Mesendoderm (in vitro differentiated cells): ENCODE measurements at regions not wholly inside any gene's neighbourhood (a gene's known extent, or its start where the extent isn't known, plus 50 kb on each side); places are given as distances from the start of the nearest gene placed in this dataset.

Source experiments
- DNase-seq: peaks from one replicate; pipeline ENCODE4 v3.0.0; 2013
- H2AK5ac ChIP-seq: 2 replicates; pipeline ENCODE4 v1.6.1; 2013; ENCODE audit warnings: low read length, inconsistent platforms
- H2BK120ac ChIP-seq: 2 replicates; pipeline ENCODE4 v1.6.1; 2013; ENCODE audit warnings: low read depth, mild to moderate bottlenecking, low read length, moderate library complexity, mixed read lengths
- H2BK15ac ChIP-seq: replicated peaks from 2 replicates; pipeline ENCODE4 v1.6.1; 2013; ENCODE audit warnings: low read depth, mild to moderate bottlenecking, moderate library complexity
- H2BK5ac ChIP-seq: 2 replicates; pipeline ENCODE4 v1.6.1; 2013; ENCODE audit warnings: low read length, inconsistent platforms
- H3K18ac ChIP-seq: 2 replicates; pipeline ENCODE4 v1.6.1; 2013; ENCODE audit warnings: mild to moderate bottlenecking, low read length, mixed read lengths
- H3K23ac ChIP-seq: one replicate; pipeline ENCODE4 v1.6.1; 2013; ENCODE audit warnings: low read length
- H3K27ac ChIP-seq: 2 replicates; pipeline ENCODE4 v1.5.1; 2013; ENCODE audit warnings: low read depth, mild to moderate bottlenecking, inconsistent platforms, low read length, moderate library complexity
- H3K27me3 ChIP-seq: 2 replicates; pipeline ENCODE4 v1.6.1; 2013; ENCODE audit warnings: low read length, control low read depth, mild to moderate bottlenecking, inconsistent platforms; ENCODE audit not compliant: insufficient read depth, poor library complexity
- H3K36me3 ChIP-seq: 2 replicates; pipeline ENCODE4 v1.6.1; 2013; ENCODE audit warnings: low read length, inconsistent platforms; ENCODE audit not compliant: control insufficient read depth, insufficient read depth
- H3K4ac ChIP-seq: one replicate; pipeline ENCODE4 v1.6.1; 2013; ENCODE audit warnings: low read depth, mild to moderate bottlenecking, low read length, moderate library complexity
- H3K4me1 ChIP-seq: 2 replicates; pipeline ENCODE4 v1.6.1; 2013; ENCODE audit warnings: low read depth, low read length, inconsistent platforms; ENCODE audit not compliant: control insufficient read depth
- H3K4me2 ChIP-seq: 2 replicates; pipeline ENCODE4 v1.6.1; 2013; ENCODE audit warnings: low read length
- H3K4me3 ChIP-seq: 2 replicates; pipeline ENCODE4 v1.5.1; 2013; ENCODE audit warnings: mild to moderate bottlenecking, low read length
- H3K56ac ChIP-seq: one replicate; pipeline ENCODE4 v1.6.1; 2013; ENCODE audit warnings: low read length
- H3K79me1 ChIP-seq: 2 replicates; pipeline ENCODE4 v1.6.1; 2013; ENCODE audit warnings: low read length, inconsistent platforms
- H3K79me2 ChIP-seq: 2 replicates; pipeline ENCODE4 v1.6.1; 2013; ENCODE audit warnings: mild to moderate bottlenecking, low read length; ENCODE audit not compliant: control insufficient read depth, insufficient read depth
- H3K9ac ChIP-seq: 2 replicates; pipeline ENCODE4 v1.6.1; 2013; ENCODE audit warnings: low read length, inconsistent platforms
- H4K5ac ChIP-seq: one replicate; pipeline ENCODE4 v1.6.1; 2013; ENCODE audit warnings: low read length
- H4K8ac ChIP-seq: one replicate; pipeline ENCODE4 v1.6.1; 2013; ENCODE audit warnings: low read depth, mild to moderate bottlenecking, control low read depth, low read length, moderate library complexity
- WGBS: extraction: QIAGEN DNeasy Blood & Tissue Kit; methylation state at CpG from one replicate; pipeline ENCODE4 v1.1.7; 2013; ENCODE audit warnings: low lambda C conversion rate, missing lambda C conversion rate; ENCODE audit not compliant: insufficient coverage; ENCODE audit errors: extremely low coverage; 5-methylcytosine and 5-hydroxymethylcytosine counted together

DNA sequence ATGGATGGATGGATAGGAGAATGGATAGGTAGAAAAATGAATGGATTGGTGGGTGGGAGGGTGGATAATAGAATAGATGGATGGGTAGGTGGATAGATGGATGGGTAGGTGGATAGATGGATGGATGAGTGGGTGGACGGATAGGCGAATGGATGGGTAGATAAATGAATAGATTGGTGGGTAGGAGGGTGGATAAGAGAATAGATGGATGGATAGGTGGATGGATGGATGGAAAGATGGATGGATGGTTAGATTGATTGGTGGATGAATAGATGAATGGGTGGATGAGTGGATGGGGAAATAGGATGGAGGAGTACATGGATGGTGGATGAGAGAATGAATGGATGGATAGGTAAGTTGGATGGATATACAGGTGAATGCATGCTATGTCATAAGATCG, 110.5 kb downstream of the CEBPB start:
- no peak overlapping the region for H2BK5ac ChIP-seq
- no peak overlapping the region for H2BK15ac ChIP-seq
- H4K5ac ChIP-seq = no peak overlapping the region
- WGBS = 100% methylated on average over 2 of the region's 3 CpGs
- no peak overlapping the region for H3K27ac ChIP-seq
- H3K4me2 ChIP-seq = no peak overlapping the region
- no peak overlapping the region for H3K56ac ChIP-seq
- no peak overlapping the region for H3K23ac ChIP-seq
- no peaks in the 10 kb centered on the region for H3K27me3 ChIP-seq
- no peak overlapping the region for H3K9ac ChIP-seq
- H3K79me1 ChIP-seq = no peaks in the 10 kb centered on the region
- no peaks in the 10 kb centered on the region for H3K79me2 ChIP-seq
- no peak for DNase-seq
- H4K8ac ChIP-seq = no peak overlapping the region
- no peak overlapping the region for H3K4me3 ChIP-seq
- no peak overlapping the region for H2AK5ac ChIP-seq
- no peak overlapping the region for H2BK120ac ChIP-seq
- H3K4ac ChIP-seq = no peak overlapping the region
- H3K18ac ChIP-seq = no peak overlapping the region
- H3K36me3 ChIP-seq = no peaks in the 10 kb centered on the region
- H3K4me1 ChIP-seq = no peaks in the 10 kb centered on the region

DNA sequence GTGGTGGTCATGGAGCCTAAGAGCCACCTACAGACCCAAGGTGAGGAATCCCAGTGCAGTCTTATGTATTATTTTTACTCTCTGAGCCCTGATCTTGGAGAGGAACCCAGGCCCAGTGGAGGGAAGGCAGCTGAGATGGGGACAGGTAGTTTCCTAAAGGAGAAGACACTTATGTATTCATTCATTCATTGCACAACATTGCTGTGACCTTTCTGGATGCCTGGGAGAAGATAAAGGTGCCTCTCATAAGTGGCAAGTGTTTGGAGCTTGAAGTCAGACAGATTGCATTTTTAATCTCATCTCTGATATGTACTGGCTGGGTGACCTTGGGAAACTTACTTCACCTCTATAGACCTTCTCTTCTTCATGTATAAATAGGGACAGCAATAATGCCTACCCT, 111.1 kb downstream of the CEBPB start:
- no peaks in the 10 kb centered on the region for H3K27me3 ChIP-seq
- H2AK5ac ChIP-seq = no peak overlapping the region
- H3K27ac ChIP-seq = no peak overlapping the region
- no peaks in the 10 kb centered on the region for H3K36me3 ChIP-seq
- H3K4me2 ChIP-seq = no peak overlapping the region
- no peak overlapping the region for H4K8ac ChIP-seq
- H3K79me1 ChIP-seq = no peaks in the 10 kb centered on the region
- H3K4ac ChIP-seq = no peak overlapping the region
- H3K4me1 ChIP-seq = no peaks in the 10 kb centered on the region
- no peak overlapping the region for H3K9ac ChIP-seq
- DNase-seq = no peak
- no peak overlapping the region for H3K56ac ChIP-seq
- H2BK120ac ChIP-seq = no peak overlapping the region
- no peak overlapping the region for H3K18ac ChIP-seq
- no peak overlapping the region for H4K5ac ChIP-seq
- H2BK15ac ChIP-seq = no peak overlapping the region
- H3K4me3 ChIP-seq = no peak overlapping the region
- H3K79me2 ChIP-seq = no peaks in the 10 kb centered on the region
- H2BK5ac ChIP-seq = no peak overlapping the region
- no peak overlapping the region for H3K23ac ChIP-seq

DNA sequence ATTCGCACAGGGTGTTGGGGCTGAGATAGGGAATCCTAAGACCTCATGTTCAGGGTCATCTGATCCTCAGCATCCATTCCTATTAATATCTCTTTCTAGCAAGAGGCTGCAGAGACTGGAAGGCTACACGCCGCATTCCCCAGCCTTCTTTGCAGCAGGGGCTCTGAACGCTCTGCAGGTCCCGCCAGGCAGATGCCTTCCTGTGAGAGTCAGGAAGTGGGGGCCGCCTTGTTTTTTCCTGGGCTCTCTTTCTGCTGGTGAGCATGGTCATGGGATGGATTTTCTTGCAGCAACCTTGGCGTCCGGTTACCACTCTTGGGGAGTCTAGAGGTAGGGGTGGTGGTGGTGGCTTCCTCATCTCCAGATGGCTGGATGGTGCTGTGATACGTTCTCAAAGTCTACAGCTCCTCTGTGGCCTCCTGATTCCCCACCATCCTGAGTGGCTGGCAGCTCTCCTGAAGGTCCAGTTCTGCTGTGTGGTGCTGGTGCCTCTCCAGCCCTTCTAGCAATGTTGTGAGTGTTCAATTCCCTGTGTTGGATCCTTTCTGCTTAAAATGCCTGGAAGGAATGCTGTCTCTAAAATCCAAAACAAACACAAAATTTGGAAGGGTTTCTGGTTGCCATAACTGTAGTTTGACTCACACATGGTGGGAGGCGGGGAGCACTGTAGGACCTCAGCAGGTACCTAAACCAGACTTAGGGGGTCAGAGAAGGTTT, 111.9 kb downstream of the CEBPB start:
- H3K79me2 ChIP-seq = no peaks in the 10 kb centered on the region

DNA sequence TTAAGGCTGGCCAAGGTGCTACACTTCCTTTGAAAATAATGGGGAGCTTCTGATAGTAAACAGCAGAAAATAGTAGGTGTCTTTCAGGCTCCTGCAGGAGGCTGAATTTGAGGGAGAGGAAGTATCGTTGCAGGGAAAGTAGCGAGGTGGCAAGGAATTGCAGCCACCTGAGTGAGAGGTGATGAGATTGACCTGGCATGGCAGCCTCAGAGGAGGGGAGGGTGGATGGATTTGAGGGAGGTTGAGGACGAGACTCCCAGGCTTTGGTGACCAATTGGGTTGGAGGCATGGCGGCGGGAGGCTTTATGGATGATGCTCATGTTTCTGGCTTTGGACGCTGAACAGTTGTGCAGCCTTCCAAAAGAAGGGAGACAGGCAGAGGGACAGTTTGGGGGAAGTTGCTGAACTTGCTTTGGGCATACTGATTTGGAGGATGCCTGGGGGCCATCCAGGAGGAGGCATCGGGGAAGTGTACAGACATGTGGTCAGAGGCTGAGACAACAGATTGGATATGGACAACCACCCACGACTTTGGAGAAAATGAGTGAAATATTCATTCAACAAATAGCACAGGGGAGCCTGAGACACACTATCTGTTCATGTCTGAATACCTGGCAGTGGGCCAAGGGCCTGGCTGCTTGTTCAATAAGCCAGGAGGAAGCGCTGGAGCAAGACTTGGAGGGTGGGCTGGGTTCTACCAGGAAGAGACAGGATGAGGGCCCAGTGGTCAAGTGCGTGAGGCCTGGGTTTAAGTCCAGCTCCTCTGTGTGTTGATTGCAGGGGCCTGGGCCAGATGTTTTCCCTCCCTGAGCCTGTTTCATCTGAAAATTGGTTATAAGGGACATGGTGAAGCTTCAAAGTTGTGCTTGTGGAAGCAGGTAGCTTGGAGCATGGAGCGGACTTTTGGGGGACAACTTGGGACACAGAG, 113.2 kb downstream of the CEBPB start:
- no peak overlapping the region for H2BK120ac ChIP-seq
- H4K5ac ChIP-seq = no peak overlapping the region
- no peak overlapping the region for H3K4me2 ChIP-seq
- H3K23ac ChIP-seq = no peak overlapping the region
- DNase-seq = no peak
- no peaks in the 10 kb centered on the region for H3K27me3 ChIP-seq
- no peak overlapping the region for H3K27ac ChIP-seq
- no peak overlapping the region for H4K8ac ChIP-seq
- peaks cover under 1% of the 10 kb centered on the region for H3K4me1 ChIP-seq
- H3K56ac ChIP-seq = no peak overlapping the region
- no peaks in the 10 kb centered on the region for H3K79me1 ChIP-seq
- H2BK15ac ChIP-seq = no peak overlapping the region
- H3K18ac ChIP-seq = no peak overlapping the region
- no peaks in the 10 kb centered on the region for H3K36me3 ChIP-seq
- no peak overlapping the region for H3K9ac ChIP-seq
- no peak overlapping the region for H3K4me3 ChIP-seq
- no peak overlapping the region for H3K4ac ChIP-seq
- H2BK5ac ChIP-seq = no peak overlapping the region
- H3K79me2 ChIP-seq = no peaks in the 10 kb centered on the region
- no CpG with 5 or more reads among the region's 11 CpGs for WGBS
- H2AK5ac ChIP-seq = no peak overlapping the region

More for the DNA sequence above, 111.9 kb downstream of the CEBPB start:
- H3K4ac ChIP-seq = no peak overlapping the region
- no peak overlapping the region for H3K56ac ChIP-seq
- H3K27ac ChIP-seq = no peak overlapping the region
- no peaks in the 10 kb centered on the region for H3K27me3 ChIP-seq
- H2BK120ac ChIP-seq = no peak overlapping the region
- H3K4me3 ChIP-seq = no peak overlapping the region
- H2BK15ac ChIP-seq = no peak overlapping the region
- H3K23ac ChIP-seq = no peak overlapping the region
- H3K18ac ChIP-seq = no peak overlapping the region
- H4K5ac ChIP-seq = no peak overlapping the region
- no peak overlapping the region for H3K4me2 ChIP-seq
- no peaks in the 10 kb centered on the region for H3K36me3 ChIP-seq
- WGBS = no CpG with 5 or more reads among the region's 10 CpGs
- no peaks in the 10 kb centered on the region for H3K4me1 ChIP-seq
- no peak overlapping the region for H3K9ac ChIP-seq
- no peak overlapping the region for H2AK5ac ChIP-seq
- H2BK5ac ChIP-seq = no peak overlapping the region
- no peak for DNase-seq
- H3K79me1 ChIP-seq = no peaks in the 10 kb centered on the region
- H4K8ac ChIP-seq = no peak overlapping the region

DNA sequence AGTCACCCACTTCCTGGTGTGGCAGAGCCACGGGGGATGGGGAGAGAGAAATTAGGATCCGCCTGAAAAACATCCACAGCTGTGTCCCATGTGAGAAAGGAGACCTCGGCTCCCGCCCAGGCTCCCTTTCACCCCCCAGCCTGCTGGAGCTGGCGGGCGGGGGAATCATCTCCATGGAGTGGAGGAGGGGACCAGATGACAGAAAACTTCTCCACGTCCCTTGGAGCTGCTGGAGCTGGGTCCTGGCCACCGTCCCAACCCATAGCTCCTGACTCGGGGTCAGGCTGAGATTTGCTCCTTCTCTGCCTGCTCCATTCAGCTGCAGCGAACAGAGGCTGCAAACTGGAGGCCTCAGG, 113.8 kb downstream of the CEBPB start:
- Histone ChIP-seq H3K79me2 (no peaks in the 10 kb centered on the region), H3K36me3 (no peaks in the 10 kb centered on the region), H3K9ac (no peak overlapping the region), H2BK15ac (no peak overlapping the region), H2BK120ac (no peak overlapping the region), H3K4me1 (peaks cover 3% of the 10 kb centered on the region), H3K4me2 (no peak overlapping the region), H4K5ac (no peak overlapping the region), H3K4ac (no peak overlapping the region), H3K18ac (no peak overlapping the region), H2AK5ac (no peak overlapping the region), H3K27me3 (no peaks in the 10 kb centered on the region), H3K56ac (no peak overlapping the region), H3K4me3 (no peak overlapping the region), H4K8ac (no peak overlapping the region), H3K79me1 (no peaks in the 10 kb centered on the region), H2BK5ac (no peak overlapping the region), H3K27ac (no peak overlapping the region), H3K23ac (no peak overlapping the region)
- WGBS = no CpG with 5 or more reads among the region's 10 CpGs
- DNase-seq = no peak
